ENCODE measurements at regions not wholly inside any gene's neighbourhood (a gene's known extent, or its start where the extent isn't known, plus 50 kb on each side); places are given as distances from the start of the nearest gene placed in this dataset.

DNA sequence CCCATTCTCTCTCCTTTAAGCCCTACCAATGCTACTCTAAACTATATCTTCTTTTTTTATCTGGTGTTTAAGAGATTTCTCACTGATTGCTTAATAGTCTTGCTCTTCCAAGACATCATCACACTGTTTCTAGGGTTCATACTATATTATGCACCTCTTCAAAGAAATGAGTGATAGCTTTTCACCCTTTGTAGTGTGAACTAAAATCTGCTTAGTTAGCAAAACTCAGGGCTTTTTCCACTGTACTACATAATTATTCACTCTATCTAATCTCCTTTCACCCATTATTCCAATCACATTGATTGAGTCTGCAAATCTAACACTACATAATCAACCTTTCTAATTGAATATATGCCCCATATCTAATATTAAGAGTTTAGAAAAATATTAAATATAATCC lies 456.0 kb upstream of the SOX9 start:
- no peaks in the 10 kb centered on the region for H3K79me1 ChIP-seq (ENCODE audit: low read depth in 1 of 2, low read length in 2 of 2)
- H4K91ac ChIP-seq (ENCODE audit: insufficient read depth, low read depth, low read length): no peak overlapping the region
- no peak overlapping the region for H3K9ac ChIP-seq (ENCODE audit: low read depth, low read length)
- no peak overlapping the region for H3K4ac ChIP-seq (ENCODE audit: low read depth, low read length)
- no peaks in the 10 kb centered on the region for H3K27me3 ChIP-seq (ENCODE audit: control insufficient read depth, insufficient read depth, low read length)
- H3K56ac ChIP-seq (ENCODE audit: extremely low read depth, insufficient read depth, low read length): no peak overlapping the region
- TF ChIP-seq SMC3 (IDR thresholded peaks at IDR 0.05; ENCODE audit: low read depth, low read length) (no peak), MAFK (IDR thresholded peaks at IDR 0.05; ENCODE audit: low read depth, low read length) (peak; percentile 89)
- H4K5ac ChIP-seq (ENCODE audit: low read depth, low read length): no peak overlapping the region
- ChIA-PET POLR2A (ENCODE audit: unreplicated experiment) (no interaction called here), CTCF (no interaction called here)
- H2BK20ac ChIP-seq (ENCODE audit: low read depth, low read length): no peak overlapping the region
- H3K27ac ChIP-seq (ENCODE audit: insufficient read depth, low read length): no peak overlapping the region
- ATAC-seq (ENCODE audit: low read depth) (no peak), DNase-seq (no peak)
- no peak overlapping the region for H3K18ac ChIP-seq (ENCODE audit: low read depth, low read length)
- in situ Hi-C loops (cut with MboI; ENCODE audit: low sequenced_read_pairs) (no loop called here), dilution Hi-C loops (cut with HindIII; ENCODE audit: low sequenced_read_pairs, unreplicated experiment) (no loop called here), intact Hi-C loops (cut with micrococcal nuclease) (no loop called here)
- H2AK5ac ChIP-seq (ENCODE audit: low read depth, low read length): no peak overlapping the region
- H4K20me1 ChIP-seq (ENCODE audit: insufficient read depth, low read length): no peaks in the 10 kb centered on the region
- no TSS peak for BruUV-seq (replicated peaks)
- no peak overlapping the region for H3K4me3 ChIP-seq (ENCODE audit: insufficient read depth, low read depth, low read length)
- no peaks in the 10 kb centered on the region for H3K4me1 ChIP-seq (ENCODE audit: control insufficient read depth, insufficient read depth, low read length)
- H3K4me2 ChIP-seq (ENCODE audit: low read depth, low read length): no peak overlapping the region
- H3K14ac ChIP-seq (replicated peaks; ENCODE audit: low read depth, low read length): no peak overlapping the region
- no peak overlapping the region for H2BK5ac ChIP-seq (ENCODE audit: low read depth, low read length, poor library complexity, severe bottlenecking)
- no peak overlapping the region for H4K8ac ChIP-seq (ENCODE audit: low read depth in 2 of 2, low read length in 2 of 2)
- no peaks in the 10 kb centered on the region for H3K9me1 ChIP-seq (ENCODE audit: insufficient read depth, low read length)
- no peak overlapping the region for H2BK15ac ChIP-seq (ENCODE audit: low read depth, low read length)
- no peaks in the 10 kb centered on the region for H3K36me3 ChIP-seq (ENCODE audit: control insufficient read depth, insufficient read depth, low read length)
- H2BK120ac ChIP-seq (ENCODE audit: low read depth, low read length): no peak overlapping the region
- H3K9me3 ChIP-seq (ENCODE audit: control insufficient read depth, insufficient read depth, low read length): no peaks in the 10 kb centered on the region
- H3K23ac ChIP-seq (ENCODE audit: low read depth, low read length): no peak overlapping the region
- H2AFZ ChIP-seq (replicated peaks; ENCODE audit: low read length, poor library complexity): no peak overlapping the region
- H2AK9ac ChIP-seq (replicated peaks; ENCODE audit: low read depth, low read length, poor library complexity): no peak overlapping the region

All from IMR-90 (cell line).